K562 (cell line): ENCODE measurements at regions not wholly inside any gene's neighbourhood (a gene's known extent, or its start where the extent isn't known, plus 50 kb on each side); places are given as distances from the start of the nearest gene placed in this dataset.

Experiments used
- ATAC-seq: fragments of 200-7000 bp; cut with Tn5 transposase; 3 replicates; pipeline ENCODE4 v1.9.1; 2020; ENCODE audit warnings: moderate library complexity
- BruUV-seq: library from RNA; stranded (reverse); fragments of 400-500 nt; replicated peaks from 2 replicates; lab custom pipeline; 2021; lab: Mats Ljungman, UMichigan
- CTCF ChIA-PET: fragments of 300-600 bp; formaldehyde crosslinking; extraction: SDS; loops from one replicate; lab custom pipeline; 2021; ENCODE audit warnings: low intra/inter-chr PET ratio; lab: Yijun Ruan, JAX
- POLR2A ChIA-PET: fragments of 300-600, 350-650 bp; sonication (Branson Sonifier 250); formaldehyde crosslinking; extraction: SDS; loops from one replicate; lab custom pipeline; 2021; ENCODE audit warnings: antibody characterized with exemption, inconsistent platforms; lab: Yijun Ruan, JAX
- DNase-seq, 4 experiments: peaks; one replicate each; pipeline versions ENCODE4 v3.0.0 to v3.0.0-alpha.2; 2011 to 2018; ENCODE audit warnings: low spot score in 3 of 4, mixed read lengths in 3 of 4; ENCODE audit errors: extremely low read depth in 1 of 4
- FAIRE-seq: peaks from 2 replicates; lab custom pipeline; 2011; peaks lifted over from hg19 to GRCh38; lab: Jason Lieb, UNC
- H2AFZ ChIP-seq: 2 replicates; pipeline ENCODE4 v1.6.0; 2011; ENCODE audit warnings: low read depth, low read length, control low read depth, inconsistent platforms
- H3K27ac ChIP-seq: fragments of 200-600 bp; 3 replicates; pipeline ENCODE4 v1.8.0; 2011; ENCODE audit warnings: low read depth, mild to moderate bottlenecking, control low read depth, inconsistent platforms, low read length, moderate library complexity, mixed read lengths; ENCODE audit errors: extremely low read depth
- H3K27me3 ChIP-seq, 2 experiments: fragments of 300-600 bp in 1 of 2; 2 replicates in 1 of 2; 3 replicates in 1 of 2; pipeline versions ENCODE4 v1.6.0 to v1.8.0; 2011; ENCODE audit warnings: inconsistent platforms in 2 of 2, low read length in 2 of 2, mild to moderate bottlenecking in 1 of 2, mixed read lengths in 1 of 2, moderate library complexity in 1 of 2; ENCODE audit not compliant: control insufficient read depth in 2 of 2, insufficient read depth in 2 of 2
- H3K36me3 ChIP-seq: fragments of 300-600 bp; 3 replicates; pipeline ENCODE4 v1.8.0; 2011; ENCODE audit warnings: mild to moderate bottlenecking, low read length, inconsistent platforms; ENCODE audit not compliant: control insufficient read depth, insufficient read depth
- H3K4me1 ChIP-seq, 2 experiments: fragments of 200-600 bp in 1 of 2; replicated peaks in 1 of 2; 2 replicates in 1 of 2; 3 replicates in 1 of 2; pipeline versions ENCODE4 v1.5.1 to v1.8.0; 2011; ENCODE audit warnings: inconsistent platforms in 2 of 2, low read length in 2 of 2, mild to moderate bottlenecking in 1 of 2, mixed read lengths in 1 of 2, moderate library complexity in 1 of 2; ENCODE audit not compliant: control insufficient read depth in 2 of 2, insufficient read depth in 2 of 2
- H3K4me2 ChIP-seq: 2 replicates; pipeline ENCODE4 v1.6.1; 2011; ENCODE audit warnings: low read length, control low read depth, inconsistent platforms, mixed read lengths; ENCODE audit not compliant: insufficient read depth
- H3K4me3 ChIP-seq: fragments of 200-600 bp; sonication (generic), shearing (Covaris generic); 2 replicates; pipeline ENCODE4 v1.5.1; 2016; ENCODE audit warnings: control low read depth, inconsistent platforms
- H3K79me2 ChIP-seq: fragments of 200-600 bp; 3 replicates; pipeline ENCODE4 v1.8.0; 2011; ENCODE audit warnings: low read length, inconsistent platforms; ENCODE audit not compliant: control insufficient read depth, insufficient read depth
- H3K9ac ChIP-seq, 2 experiments: 2 replicates each; pipeline versions ENCODE4 v1.6.0 to v1.6.1; 2011; ENCODE audit warnings: low read depth in 2 of 2, low read length in 2 of 2, control low read depth in 1 of 2, inconsistent platforms in 1 of 2, mild to moderate bottlenecking in 1 of 2, mixed read lengths in 1 of 2; ENCODE audit not compliant: insufficient read depth in 1 of 2
- H3K9me1 ChIP-seq: one replicate; pipeline ENCODE4 v1.6.0; 2011; ENCODE audit warnings: inconsistent platforms, mild to moderate bottlenecking, low read length, moderate library complexity; ENCODE audit not compliant: control insufficient read depth, insufficient read depth
- H3K9me3 ChIP-seq: replicated peaks from 2 replicates; pipeline ENCODE4 v1.5.1; 2011; ENCODE audit warnings: low read depth, low read length, inconsistent platforms; ENCODE audit not compliant: control insufficient read depth, insufficient read depth
- H4K20me1 ChIP-seq: replicated peaks from 2 replicates; pipeline ENCODE4 v1.6.1; 2011; ENCODE audit warnings: low read length, inconsistent platforms, mixed read lengths; ENCODE audit not compliant: control insufficient read depth, insufficient read depth
- CHD1 ChIP-seq: fragments of 200-600 bp; sonication (generic); IDR thresholded peaks from one replicate; pipeline ENCODE4 v1.6.1; 2012; ENCODE audit warnings: mild to moderate bottlenecking, moderate library complexity, low read length, inconsistent platforms
- ETV5 ChIP-seq: sonication (generic); formaldehyde crosslinking; IDR thresholded peaks from 2 replicates; pipeline ENCODE4 v1.4.0; 2020; ENCODE audit warnings: low read depth, mild to moderate bottlenecking, missing genetic modification reagents
- MEF2D ChIP-seq: conservative IDR thresholded peaks from 2 replicates; pipeline ENCODE4 v1.6.1; 2016; ENCODE audit warnings: low read depth, missing genetic modification characterization, missing compliant biosample characterization
- SREBF2 ChIP-seq: sonication (generic); formaldehyde crosslinking; IDR thresholded peaks from 2 replicates; pipeline ENCODE4 v1.4.0; 2020; ENCODE audit warnings: mild to moderate bottlenecking, missing genetic modification reagents
- SRF ChIP-seq, 2 experiments: fragments of 250-450, 450-650 bp in 1 of 2; sonication (Bioruptor Pico) in 1 of 2; sonication (generic) in 1 of 2; formaldehyde crosslinking; IDR thresholded peaks; 2 replicates each; pipeline versions ENCODE4 v1.5.0 to v1.5.1; 2020 to 2022; ENCODE audit warnings: mild to moderate bottlenecking in 1 of 2, missing genetic modification reagents in 1 of 2
- ZKSCAN1 ChIP-seq: fragments of 150-350 bp; IDR thresholded peaks from 2 replicates; pipeline ENCODE4 v1.6.1; 2016; ENCODE audit warnings: low read depth, low read length
- ZNF57 ChIP-seq: fragments of 450-650 bp; formaldehyde crosslinking; IDR thresholded peaks from 2 replicates; pipeline ENCODE4 v1.4.0; 2020; ENCODE audit warnings: mild to moderate bottlenecking, moderate library complexity
- ZZZ3 ChIP-seq: fragments of 450-650 bp; IDR thresholded peaks from 2 replicates; pipeline ENCODE4 v1.6.1; 2016; ENCODE audit warnings: antibody characterized with exemption, mild to moderate bottlenecking, moderate library complexity
- WGBS: fragments of 100-300 bp; shearing (Covaris generic); methylation state at CpG from one replicate; pipeline ENCODE4 v1.1.6; 2016; ENCODE audit warnings: low coverage, mixed read lengths; ENCODE audit not compliant: insufficient coverage; ENCODE audit errors: missing lambda C conversion rate; 5-methylcytosine and 5-hydroxymethylcytosine counted together
- in situ Hi-C: fragments of 300-500 bp; cut with MboI; formaldehyde crosslinking; loops from 4 replicates; pipeline ENCODE4 v1.15.0; 2018; ENCODE audit warnings: inconsistent platforms, mixed read lengths
- intact Hi-C: fragments of 100-400 bp; cut with micrococcal nuclease; formaldehyde crosslinking; loops from 2 replicates; pipeline ENCODE4 v1.14.2; 2022
- TF ChIP-seq, protein P1 (sequence below), 3 experiments: IDR thresholded peaks in 2 of 3; conservative IDR thresholded peaks in 1 of 3; 2 replicates each; pipeline ENCODE4 v1.5.1; 2011 to 2012; ENCODE audit warnings: low read length in 3 of 3, mild to moderate bottlenecking in 3 of 3, control low read depth in 2 of 3, improper control_type of control experiment in 1 of 3, inconsistent platforms in 1 of 3, low read depth in 1 of 3, mixed read lengths in 1 of 3, moderate library complexity in 1 of 3; ENCODE audit not compliant: insufficient read depth in 2 of 3

DNA sequence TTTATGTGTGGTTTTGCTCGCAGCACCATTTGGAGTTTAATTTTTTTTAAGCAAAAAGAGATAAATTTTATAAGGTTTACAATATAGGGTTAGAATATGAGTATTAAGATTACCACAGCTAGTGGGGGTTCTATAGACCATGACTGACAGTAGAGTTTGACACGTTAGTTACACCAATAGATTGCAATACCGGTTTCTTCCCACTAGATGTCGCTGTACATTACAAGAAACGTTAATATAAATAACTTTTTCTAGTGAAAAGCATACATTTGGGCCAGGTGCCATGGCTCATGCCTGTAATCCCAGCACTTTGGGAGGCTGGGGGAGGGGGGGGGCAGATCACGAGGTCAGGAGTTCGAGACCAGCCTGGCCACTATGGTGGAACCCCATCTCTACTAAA is 433.6 kb downstream of the MAGEB5 start:
- intact Hi-C loops (no loop called here), in situ Hi-C loops (no loop called here)

More for the DNA sequence above, 433.6 kb downstream of the MAGEB5 start:
- Histone ChIP-seq H3K4me2 (no peak overlapping the region), H3K4me3 (no peak overlapping the region), H3K9me3 (no peaks in the 10 kb centered on the region), H3K36me3 (no peaks in the 10 kb centered on the region), H3K4me1 (no peaks in the 10 kb centered on the region), H3K27ac (no peak overlapping the region), H3K9ac (no peak overlapping the region), H3K27me3 (no peaks in the 10 kb centered on the region), H3K79me2 (no peaks in the 10 kb centered on the region), H2AFZ (no peak overlapping the region), H4K20me1 (no peaks in the 10 kb centered on the region), H3K9me1 (no peaks in the 10 kb centered on the region)
- no peak for ATAC-seq
- BruUV-seq, result no TSS peak
- TF ChIP-seq ZNF57 (no peak), SREBF2 (CRISPR knock-in tag) (no peak), SRF (CRISPR knock-in tag; IDR thresholded peaks at IDR 0.05) (no peak), MEF2D (tag) (no peak), ETV5 (CRISPR knock-in tag) (no peak), CHD1 (no peak), ZKSCAN1 (no peak), ZZZ3 (no peak)
- TF ChIP-seq, protein P1, sequence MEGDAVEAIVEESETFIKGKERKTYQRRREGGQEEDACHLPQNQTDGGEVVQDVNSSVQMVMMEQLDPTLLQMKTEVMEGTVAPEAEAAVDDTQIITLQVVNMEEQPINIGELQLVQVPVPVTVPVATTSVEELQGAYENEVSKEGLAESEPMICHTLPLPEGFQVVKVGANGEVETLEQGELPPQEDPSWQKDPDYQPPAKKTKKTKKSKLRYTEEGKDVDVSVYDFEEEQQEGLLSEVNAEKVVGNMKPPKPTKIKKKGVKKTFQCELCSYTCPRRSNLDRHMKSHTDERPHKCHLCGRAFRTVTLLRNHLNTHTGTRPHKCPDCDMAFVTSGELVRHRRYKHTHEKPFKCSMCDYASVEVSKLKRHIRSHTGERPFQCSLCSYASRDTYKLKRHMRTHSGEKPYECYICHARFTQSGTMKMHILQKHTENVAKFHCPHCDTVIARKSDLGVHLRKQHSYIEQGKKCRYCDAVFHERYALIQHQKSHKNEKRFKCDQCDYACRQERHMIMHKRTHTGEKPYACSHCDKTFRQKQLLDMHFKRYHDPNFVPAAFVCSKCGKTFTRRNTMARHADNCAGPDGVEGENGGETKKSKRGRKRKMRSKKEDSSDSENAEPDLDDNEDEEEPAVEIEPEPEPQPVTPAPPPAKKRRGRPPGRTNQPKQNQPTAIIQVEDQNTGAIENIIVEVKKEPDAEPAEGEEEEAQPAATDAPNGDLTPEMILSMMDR (IDR thresholded peaks at IDR 0.05 in 2 of 3, conservative IDR thresholded peaks at IDR 0.05 in 1 of 3; ENCODE audit: insufficient read depth in 2 of 3, low read depth in 1 of 3, low read length in 3 of 3), result peak in 2 of 3 experiments; percentile 26 to 42; a peak in 2 of 6 replicates
- no peak for FAIRE-seq
- CTCF ChIA-PET, result no interaction called here
- 8% methylated on average over 5 of the region's 7 CpGs for WGBS
- peak; percentile 9 to 29 (median 18) for DNase-seq
- POLR2A ChIA-PET, result no interaction called here
